HG03095 (cell line): ENCODE measurements at regions not wholly inside any gene's neighbourhood (a gene's known extent, or its start where the extent isn't known, plus 50 kb on each side); places are given as distances from the start of the nearest gene placed in this dataset.

Experiments used
- ATAC-seq: cut with Tn5 transposase; IDR thresholded peaks from one replicate; pipeline ENCODE4 v1.9.1; 2021; ENCODE audit warnings: moderate library complexity; ENCODE audit not compliant: unreplicated experiment

DNA sequence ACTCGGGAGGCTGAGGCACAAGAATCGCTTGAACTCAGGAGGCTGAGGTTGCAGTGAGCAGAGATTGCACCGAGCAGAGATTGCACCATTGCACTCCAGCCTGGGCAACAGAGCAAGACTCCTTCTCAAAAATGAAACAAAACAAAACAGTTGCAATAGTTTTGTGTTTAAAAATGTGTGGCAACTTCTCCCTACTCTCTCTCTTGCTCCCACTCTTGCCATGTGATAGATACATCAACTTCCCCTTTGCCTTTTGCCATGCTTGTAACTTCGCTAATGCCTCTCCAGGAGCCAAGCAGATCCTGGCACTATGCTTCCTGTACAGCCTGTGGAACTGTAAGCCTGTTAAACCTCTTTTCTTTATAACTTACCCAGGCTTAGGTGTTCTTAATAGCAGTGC, 52.5 kb upstream of the INTU start:
- no peak for ATAC-seq

DNA sequence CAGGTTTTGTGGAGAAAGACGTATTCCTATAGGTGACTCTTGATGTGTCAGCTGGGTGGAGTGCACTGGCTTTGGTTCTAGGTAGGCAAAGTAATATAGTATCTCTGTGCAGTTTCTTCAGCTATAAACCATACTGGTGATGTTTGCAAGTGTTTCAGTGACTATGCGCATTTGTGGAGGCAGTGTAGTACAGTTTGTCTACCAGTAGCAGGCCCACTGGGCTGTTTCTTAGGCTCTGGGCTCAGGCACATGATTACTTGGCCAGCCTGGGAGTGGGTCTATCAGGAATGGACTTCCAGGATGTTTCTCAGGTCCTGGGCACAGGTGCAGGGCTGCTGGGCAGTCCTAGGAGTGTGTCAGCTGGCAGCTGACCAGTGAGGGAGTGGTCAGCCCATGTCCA, 51.9 kb upstream of the INTU start:
- no peak for ATAC-seq
